ENCODE measurements at regions not wholly inside any gene's neighbourhood (a gene's known extent, or its start where the extent isn't known, plus 50 kb on each side); places are given as distances from the start of the nearest gene placed in this dataset.

DNA sequence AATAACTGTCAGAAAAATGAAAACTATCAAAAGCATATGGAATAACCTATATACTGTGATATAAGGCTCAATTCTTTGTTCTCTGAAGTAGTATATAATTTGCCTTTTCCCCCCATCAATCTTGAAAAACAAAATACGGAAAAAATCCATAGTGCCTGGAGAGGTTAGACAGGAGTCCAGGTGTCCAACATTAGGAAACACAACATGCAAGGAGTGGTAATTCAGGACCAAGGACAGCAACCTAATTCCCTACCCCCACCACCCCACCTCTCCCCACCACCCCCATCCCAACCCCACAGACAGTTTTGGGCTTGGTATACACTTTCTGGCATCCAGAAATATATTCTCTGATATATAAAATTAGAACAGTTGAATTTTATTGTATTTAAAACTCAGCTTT lies 55.1 kb upstream of the SLC25A26 start:
- DNase-seq (ENCODE audit: extremely low read depth, low read depth, low spot score), result no peak

DNA sequence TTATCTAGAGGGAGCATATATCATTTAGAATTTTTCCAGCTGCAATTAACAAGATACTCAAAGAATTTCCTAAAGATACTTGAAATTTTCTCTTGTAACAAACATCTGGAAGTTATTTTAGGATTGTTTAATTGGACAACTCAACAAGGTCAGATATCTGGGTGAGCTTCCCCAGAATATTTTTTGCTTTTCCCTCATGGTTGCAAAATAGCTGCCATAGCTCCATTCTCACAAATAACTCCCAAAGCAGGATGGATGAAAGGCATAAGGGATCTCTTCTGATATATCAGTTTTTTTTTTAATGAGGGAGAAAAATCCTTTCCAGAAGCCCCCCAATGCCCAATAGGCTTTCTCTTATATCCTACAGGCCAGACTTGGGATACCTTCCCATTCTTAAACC lies 56.6 kb upstream of the SLC25A26 start:
- DNase-seq (ENCODE audit: extremely low read depth, low read depth, low spot score), result no peak

DNA sequence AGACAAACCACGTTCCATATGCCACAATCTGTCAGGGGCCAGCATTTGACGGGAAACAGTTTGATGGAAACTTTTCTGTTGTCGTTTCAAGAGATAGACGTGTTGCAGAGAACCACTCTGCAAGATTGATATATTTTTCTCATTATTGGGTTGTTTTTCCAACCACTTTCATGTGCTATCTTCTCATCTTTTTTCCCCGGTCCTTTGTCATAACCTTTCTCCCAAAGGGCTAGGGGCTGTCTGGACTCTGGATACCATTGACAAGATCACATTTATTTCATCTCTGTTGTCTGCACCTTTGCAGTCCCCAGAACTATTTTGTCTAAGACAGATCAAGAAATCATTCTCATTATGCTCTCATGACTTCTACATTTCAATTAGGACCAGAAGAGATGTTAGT lies 57.6 kb upstream of the SLC25A26 start:
- DNase-seq (ENCODE audit: extremely low read depth, low read depth, low spot score), result no peak

DNA sequence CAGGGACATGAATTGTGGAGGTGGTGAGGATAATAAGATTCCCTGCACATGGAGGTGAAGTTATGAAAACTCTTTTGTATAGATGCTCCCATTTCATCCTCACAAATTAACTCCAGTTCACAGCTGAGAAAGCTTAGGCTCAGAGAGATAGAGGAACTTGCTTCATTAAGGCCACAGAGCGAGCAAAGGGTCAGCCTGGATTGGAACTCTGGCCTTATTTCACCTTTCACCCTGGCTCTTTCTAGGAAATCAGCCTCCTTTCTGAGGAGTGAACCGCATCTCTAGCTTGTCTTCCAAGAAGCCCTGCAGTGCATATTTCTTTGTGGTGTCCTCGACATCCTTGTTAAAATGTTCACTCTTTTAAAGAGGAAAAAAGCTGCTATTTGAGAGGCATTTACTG lies 58.0 kb upstream of the SLC25A26 start:
- DNase-seq (ENCODE audit: extremely low read depth, low read depth, low spot score), result no peak

DNA sequence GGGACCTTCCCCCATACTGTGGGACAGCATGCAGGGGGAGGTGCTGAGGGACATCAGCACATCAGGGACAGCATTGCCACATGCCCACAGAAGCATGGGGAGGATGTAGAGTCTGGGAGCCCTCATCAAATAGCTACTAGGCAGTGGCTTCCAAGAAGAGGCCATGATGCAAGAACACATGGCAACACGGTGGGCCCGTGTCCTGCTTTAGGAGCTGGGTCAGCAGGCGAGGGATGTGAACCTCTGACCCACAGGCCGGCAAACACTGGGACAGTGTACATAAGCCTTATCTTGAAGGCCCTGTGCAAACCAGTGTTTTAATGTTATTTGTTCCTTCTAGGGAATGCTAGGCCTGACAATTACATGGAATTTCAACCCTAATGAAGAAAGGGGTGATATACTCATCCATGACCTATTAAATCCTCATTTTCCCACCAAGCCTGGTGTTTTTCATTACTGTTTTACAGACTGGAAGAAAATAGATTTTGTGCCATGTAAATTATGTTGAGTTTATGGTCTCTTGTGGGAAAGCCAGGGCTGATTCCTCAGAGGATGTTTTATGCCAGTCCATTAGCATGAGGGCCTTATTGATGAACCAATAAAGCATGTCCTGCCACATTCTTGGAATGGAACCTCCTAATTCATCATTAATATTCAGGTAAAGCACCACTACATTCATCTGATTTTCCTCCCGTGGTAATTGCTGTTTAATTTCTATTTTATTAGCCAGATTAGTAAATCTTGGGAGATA lies 61.7 kb upstream of the SLC25A26 start:
- no peak for DNase-seq (ENCODE audit: extremely low read depth, low read depth, low spot score)

DNA sequence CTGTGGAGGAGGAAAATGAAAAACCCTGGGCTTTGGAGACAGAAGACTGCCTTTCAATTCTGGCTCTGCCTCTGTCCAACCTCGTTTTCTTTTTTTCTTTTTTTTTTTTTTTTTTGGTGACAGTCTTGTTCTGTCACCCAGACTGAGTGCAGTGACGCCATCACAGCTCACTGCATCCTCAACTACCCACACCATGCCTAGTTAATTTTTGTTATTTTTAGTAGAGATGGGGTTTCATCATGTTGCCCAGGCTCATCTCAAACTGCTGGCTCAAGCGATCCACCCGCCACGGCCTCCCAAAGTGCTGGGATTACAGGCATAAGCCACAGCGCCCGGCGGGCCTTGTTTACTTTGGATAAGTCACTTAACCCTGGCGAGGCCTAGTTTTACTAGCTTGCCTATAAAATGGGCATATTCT lies 66.3 kb upstream of the SLC25A26 start:
- no peak for DNase-seq (ENCODE audit: extremely low read depth, low read depth, low spot score)

DNA sequence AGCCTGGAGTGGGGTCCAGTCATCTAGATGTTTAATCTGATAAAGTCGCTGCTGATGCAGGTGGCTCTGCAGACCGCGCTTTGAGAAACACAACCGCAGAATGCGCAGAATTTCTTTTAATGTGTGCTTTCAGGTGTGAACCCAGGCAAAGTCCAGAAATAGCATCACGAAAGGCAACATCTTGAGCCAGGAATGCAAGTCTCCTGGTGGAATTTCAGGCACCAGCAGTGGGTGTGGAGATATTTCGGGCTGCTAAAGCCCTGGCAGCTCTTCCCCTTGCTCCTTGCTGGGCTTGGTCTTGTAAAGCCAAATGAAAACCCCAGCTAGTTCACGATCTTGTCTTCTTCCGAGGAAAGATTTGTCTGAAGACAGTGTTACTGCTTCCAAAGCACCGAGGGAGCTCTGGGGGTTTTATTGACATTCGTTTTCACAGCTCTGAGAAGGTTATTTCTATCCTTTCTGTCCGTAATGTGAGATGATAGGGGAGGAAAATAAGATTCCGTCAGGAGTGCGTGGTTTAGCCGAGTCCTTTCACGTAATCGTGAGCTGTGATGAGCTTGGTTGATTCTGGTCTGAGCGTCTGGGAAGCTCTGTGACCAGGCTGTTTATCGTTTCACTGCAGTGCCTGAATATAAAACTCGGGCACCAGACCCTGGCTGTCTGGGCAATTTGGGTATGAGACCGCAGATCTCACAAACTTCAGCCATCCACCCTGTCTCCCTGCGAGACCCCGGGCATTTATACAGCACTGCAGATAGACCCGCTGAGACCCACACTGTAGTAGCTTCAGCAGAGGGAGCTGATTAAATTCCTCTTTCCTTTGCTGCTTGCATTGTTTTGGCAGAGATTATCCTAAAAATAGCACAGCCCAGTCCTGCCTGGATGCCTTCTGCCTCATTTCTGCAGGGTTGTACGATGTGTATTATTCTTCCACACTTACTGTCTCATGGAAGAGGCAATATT lies 67.0 kb upstream of the SLC25A26 start:
- no peak for DNase-seq (ENCODE audit: extremely low read depth, low read depth, low spot score)

DNA sequence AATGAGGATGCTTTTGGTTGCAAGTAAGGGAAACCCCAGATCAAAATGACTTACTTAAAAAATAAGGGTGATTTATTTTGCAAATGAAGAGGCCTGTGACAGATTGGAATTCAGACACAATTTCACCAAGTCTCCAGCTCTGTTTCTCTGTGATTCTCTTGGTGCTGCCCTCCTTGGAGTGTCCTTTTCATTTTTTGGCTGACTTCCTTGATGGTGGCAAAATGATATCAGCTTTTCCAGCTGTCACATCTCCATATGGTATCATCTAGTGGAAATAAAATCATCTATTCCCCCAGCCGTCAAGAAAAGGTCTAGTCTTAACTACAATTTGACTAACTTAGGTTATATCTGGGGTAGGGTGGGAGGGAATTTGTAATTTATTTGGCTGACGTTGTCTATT lies 68.5 kb upstream of the SLC25A26 start:
- no peak for DNase-seq (ENCODE audit: extremely low read depth, low read depth, low spot score)

DNA sequence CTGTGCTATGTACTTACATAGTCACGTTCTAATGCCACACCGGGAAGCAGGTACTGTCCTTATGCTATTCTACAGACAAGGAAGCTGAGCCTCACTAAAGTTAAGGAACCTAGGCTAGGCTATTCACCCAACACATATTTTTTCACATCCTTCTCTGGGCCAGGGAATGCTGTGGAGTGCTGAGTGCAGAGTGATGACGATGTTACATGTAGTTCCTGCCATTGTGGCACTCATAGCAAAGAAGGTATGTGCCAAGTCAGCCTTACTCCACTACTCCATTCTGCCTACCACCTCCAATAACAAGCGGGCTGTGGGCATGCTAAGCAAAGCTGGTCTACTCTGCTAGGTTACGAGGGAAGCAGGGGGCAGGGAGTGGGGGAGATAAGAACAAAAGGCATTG lies 69.8 kb upstream of the SLC25A26 start:
- DNase-seq (ENCODE audit: extremely low read depth, low read depth, low spot score), result no peak

DNA sequence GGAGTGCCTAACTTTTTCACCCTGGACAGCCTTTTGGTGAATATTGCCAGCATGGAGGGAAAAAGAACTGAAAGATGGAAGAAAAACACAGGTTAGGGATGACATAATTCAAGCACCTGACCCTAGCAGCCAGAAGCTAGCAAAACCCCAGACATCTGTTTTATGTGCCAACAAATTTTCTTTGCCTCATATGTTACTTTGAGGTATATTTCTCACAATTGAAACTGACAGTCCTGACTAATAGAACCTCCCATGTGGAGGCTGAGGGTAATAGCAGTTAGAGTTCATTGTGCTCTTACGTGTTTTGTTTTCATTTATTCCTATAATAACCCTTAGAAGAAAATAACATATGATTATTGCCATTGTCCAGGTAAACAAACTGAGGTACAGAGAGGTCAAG lies 71.5 kb upstream of the SLC25A26 start:
- DNase-seq (ENCODE audit: extremely low read depth, low read depth, low spot score), result no peak

DNA sequence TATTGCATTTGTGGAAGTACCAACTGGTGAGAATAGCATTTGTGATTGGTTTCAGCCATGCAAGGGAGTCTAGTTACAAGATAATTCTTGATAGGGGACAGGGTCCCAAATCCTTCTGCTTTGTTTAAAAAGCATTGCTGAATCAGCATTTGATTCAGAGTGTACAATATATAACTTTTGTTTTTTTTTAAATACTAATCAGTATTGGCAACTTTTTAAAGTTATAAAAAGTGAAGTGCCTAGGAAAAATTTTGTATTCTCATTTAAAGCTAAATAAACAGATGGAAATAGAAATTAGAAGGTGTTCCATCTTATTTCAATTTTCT lies 75.4 kb upstream of the SLC25A26 start:
- DNase-seq (ENCODE audit: extremely low read depth, low read depth, low spot score), result no peak

DNA sequence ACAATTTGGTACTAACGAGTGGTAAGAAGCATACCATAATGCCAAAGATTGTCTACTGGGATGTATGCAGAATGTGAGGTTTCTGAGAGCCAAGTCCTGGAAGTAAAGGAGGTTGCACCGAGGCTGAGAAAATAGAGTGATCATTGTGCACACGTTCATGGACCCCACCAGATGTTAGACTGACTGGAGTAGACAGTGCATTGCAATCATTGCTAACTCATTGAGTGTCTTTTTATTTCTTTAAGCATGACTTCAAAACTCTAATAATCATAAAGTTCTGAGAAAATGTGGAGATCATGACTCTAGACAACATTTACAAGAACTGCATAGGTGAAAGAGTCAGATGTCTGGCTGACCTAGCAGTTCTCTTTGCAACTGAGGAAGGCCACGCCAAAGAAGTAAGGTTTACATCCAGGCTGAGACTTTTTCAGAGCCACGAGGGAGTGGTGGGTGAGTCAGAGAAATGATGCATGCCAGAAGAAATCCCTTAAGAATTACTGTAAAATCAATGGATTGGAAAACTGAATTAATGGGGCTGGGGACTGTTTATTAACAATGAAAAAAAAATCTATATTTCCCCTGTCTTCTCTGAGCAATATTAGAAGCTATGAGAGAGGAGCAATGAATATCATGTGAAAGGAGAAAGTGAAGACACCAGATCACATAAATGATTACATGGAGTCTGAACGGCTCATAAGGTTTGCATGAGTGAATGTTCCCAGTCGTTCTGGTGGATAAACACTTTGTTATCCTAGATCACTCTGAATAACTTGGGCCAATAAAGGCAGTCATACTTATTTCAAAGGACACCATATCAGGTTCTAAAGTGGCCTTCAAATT lies 76.0 kb upstream of the SLC25A26 start:
- DNase-seq (ENCODE audit: extremely low read depth, low read depth, low spot score), result no peak

DNA sequence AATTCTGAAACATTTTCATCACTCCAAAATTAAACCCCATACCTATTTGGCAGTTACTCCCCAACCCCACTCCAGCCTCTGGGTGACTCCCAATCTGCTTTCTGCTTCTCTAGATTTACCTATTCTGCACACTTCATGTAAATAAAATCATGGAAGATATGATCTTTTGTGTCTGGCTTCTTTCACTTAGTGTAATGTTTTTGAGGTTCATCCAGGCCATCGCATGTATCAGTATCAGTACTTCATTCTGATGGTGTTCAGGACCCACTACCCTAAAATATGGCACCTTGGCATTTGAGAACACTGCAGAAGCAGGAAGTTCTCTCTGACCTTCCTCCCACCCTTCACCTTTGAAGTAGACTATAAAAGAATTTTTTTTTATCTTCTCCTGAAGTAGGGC lies 78.7 kb upstream of the SLC25A26 start:
- no peak for DNase-seq (ENCODE audit: extremely low read depth, low read depth, low spot score)

DNA sequence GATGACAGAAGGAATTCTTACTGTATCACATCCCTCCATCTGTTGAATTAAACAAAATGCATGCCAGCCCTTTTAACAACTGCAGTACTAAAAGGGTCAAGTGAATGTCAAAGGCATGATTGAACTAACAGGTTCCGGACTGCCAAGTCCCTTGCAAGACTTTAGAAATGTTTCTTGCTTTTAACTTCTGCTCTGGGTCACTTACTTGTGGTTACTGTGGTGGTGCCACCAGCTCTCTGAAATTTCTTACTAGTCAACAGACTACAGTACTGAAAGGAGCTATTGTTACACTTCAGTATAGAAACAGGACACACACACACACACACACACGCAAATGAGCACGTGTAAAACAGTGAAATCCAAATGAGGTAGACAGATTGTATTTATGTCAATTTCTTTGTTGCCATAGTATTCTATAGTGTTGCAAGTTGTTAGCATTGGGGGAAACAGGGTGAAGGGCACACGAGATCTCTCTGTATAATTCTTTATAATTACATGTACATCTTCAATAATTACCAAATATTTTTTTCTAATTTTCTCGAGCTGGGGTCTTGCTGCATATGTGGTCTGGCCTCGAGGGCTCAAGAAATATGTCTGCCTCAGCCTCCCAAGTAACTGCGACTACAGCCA lies 79.9 kb upstream of the SLC25A26 start:
- DNase-seq (ENCODE audit: extremely low read depth, low read depth, low spot score), result no peak

DNA sequence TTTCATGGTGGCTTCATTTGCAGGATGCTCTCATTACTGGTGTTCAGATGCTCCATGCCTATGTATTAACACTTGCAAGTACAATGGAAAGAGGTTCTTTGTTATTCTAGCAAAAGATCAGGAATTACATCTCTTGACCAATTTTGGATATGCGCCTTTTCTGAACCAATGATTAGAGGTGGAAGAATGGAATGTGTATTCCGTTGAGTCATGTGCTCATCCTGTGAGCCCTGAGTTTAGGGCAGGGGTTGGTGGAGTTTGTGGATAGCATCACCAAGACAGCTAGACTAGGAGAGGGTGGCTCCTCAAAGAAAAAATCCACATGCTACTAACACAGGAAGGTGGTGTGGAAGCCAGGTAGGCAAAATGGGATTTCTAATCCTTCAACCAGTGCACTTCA lies 80.7 kb upstream of the SLC25A26 start:
- no peak for DNase-seq (ENCODE audit: extremely low read depth, low read depth, low spot score)

DNA sequence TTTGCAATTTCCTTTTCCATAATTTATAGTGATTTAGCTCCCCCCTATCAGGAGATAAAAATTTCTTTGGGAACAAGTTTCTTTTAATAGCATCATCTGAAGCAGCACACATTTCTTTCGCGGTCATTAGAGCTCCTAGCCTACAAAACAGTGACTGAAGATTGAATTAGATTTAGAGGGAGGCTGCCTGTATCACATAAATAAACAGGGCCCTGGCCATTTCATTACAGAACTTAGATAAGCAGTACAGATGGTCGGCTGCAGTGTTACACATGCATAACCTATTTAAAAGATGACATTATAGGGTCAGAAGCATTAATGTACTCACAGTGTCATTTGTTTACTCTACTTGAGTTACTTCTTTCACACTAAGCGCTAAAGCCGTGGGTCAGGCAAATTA lies 81.4 kb upstream of the SLC25A26 start:
- no peak for DNase-seq (ENCODE audit: extremely low read depth, low read depth, low spot score)

DNA sequence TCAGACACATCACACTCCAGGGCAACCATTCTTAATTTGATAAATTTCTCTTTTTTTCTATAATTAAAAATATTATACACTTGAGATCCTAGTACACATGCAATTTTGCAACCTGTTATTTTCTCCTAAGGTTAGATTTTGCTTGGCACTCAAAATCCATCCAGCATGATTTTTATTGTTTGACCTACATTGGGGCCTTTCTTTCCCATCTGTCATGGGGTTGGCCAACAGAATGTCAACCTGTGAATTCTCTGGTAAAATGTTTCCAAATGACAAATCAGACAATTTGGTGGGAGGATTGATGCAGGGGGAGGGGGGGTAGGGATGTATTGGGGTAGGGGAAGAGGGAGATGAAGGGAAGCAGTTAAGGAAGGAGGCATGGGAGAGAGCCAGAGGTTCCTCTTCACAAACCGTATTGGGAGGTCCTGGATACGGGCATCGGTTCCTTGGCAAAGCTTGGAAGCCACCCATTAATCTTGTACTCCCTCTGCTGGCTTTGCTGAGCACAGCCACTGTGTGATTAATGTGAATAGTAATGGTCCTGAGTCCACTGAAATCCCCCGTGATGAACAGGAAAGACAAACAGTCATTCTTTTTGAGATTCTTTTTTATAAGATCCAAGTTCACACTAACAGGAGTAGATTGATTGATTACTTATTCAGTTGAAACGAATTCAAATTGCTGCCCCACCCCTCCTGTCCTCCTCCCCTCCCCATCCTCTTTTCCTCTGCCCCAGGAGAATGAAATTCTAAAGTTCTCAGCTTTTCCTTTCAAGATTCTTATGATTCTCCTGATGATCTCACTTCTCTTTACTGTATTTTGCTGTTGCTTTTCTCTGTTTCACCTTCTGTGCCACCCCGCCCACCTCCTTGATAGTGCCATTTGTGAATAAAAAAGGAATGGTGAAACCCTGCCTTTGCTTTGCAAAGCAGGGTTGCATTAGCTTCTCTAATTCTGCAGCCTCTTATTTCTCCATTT lies 82.2 kb upstream of the SLC25A26 start:
- DNase-seq (ENCODE audit: extremely low read depth, low read depth, low spot score), result peak; percentile 54

DNA sequence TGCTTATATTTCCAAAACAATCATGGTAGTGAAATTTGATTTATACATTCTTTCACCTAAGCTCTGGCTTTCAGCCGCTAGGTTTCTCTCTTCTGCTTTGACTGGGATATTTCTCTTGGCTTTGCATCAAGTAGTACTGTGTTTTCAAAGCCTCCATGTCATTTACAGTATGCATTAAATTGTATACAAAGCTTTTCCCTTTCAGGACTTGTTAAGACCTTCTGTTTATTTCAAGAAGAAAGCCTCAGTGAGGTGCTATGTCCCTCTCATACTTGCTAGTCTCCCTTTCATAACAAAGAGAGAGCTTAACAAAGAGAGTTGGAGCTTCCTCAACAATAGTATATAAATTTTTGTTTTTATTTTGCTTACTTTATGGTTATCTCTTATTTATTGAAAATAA lies 84.2 kb upstream of the SLC25A26 start:
- no peak for DNase-seq (ENCODE audit: extremely low read depth, low read depth, low spot score)

DNA sequence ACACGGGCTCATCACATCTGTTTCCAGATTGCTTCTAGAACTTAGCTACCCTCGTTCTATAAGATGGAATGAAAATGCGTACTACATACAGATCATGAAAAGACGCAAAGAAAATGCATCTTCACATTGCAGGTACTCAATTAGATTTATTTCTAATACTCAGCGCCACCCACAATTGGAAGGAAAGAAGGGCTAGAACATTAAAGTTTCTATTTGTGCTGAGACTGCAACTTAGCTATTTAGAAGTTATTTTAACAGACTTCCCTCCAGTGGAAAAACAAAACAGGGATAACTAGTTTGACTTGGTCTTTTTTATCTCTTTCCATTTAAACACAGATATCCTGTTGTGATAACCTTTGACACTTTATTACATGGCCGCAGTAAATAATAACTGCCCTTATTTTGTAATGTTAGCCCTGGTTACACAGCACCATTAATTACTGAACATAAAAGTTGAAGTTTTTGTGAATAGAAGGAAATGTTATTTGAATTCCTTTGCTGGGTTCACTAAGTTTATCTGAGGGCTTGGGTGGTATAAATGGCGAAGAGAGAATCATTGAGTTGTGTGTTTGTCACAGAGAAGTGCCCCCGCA lies 86.9 kb upstream of the SLC25A26 start:
- DNase-seq (ENCODE audit: extremely low read depth, low read depth, low spot score), result peak; percentile 88

All from glomerular endothelial cell (primary cell).